Ascending aorta (tissue), 2 donors: ENCODE measurements at regions not wholly inside any gene's neighbourhood (a gene's known extent, or its start where the extent isn't known, plus 50 kb on each side); places are given as distances from the start of the nearest gene placed in this dataset.

ENCODE experiments used
- DNase-seq, 2 donors: peaks; one replicate each; pipeline ENCODE4 v3.0.0-alpha.2; 2019; ENCODE audit warnings: low spot score in 2 of 2
- H3K27ac ChIP-seq, 2 donors: fragments of 200-600 bp; sonication (generic); one replicate each; pipeline ENCODE4 v1.5.1; 2016 to 2017; ENCODE audit warnings: mild to moderate bottlenecking in 1 of 2
- H3K27me3 ChIP-seq: fragments of 200-600 bp; sonication (generic); one replicate; pipeline ENCODE4 v1.5.1; 2017
- H3K36me3 ChIP-seq, 2 donors: fragments of 200-600 bp; sonication (generic); one replicate each; pipeline ENCODE4 v1.5.1; 2016
- H3K4me1 ChIP-seq, 2 donors: fragments of 200-600 bp; sonication (generic); one replicate each; pipeline ENCODE4 v1.5.1; 2016 to 2017; ENCODE audit warnings: mild to moderate bottlenecking in 1 of 2
- H3K4me3 ChIP-seq, 2 donors: fragments of 200-600 bp; sonication (generic); one replicate each; pipeline ENCODE4 v1.5.1; 2016 to 2017; ENCODE audit warnings: mild to moderate bottlenecking in 1 of 2
- H3K9me3 ChIP-seq, 2 donors: fragments of 200-600 bp; sonication (generic); one replicate each; pipeline ENCODE4 v1.5.1; 2016
- CTCF ChIP-seq, 3 experiments: fragments of 200-600 bp in 2 of 3; fragments of 450-650 bp in 1 of 3; sonication (generic) in 2 of 3; IDR thresholded peaks; one replicate each; pipeline ENCODE4 v1.5.1; 2016 to 2019; ENCODE audit warnings: antibody characterized with exemption in 3 of 3, mild to moderate bottlenecking in 1 of 3, moderate library complexity in 1 of 3
- intact Hi-C: fragments of 100-400 bp; cut with DNase I; formaldehyde crosslinking; loops from one replicate; pipeline ENCODE4 v1.15.1; 2023

GRCh38 chr12:14283489-14284144, 81.9 kb upstream of the ATF7IP start:
- no peak overlapping the region for H3K27ac ChIP-seq
- H3K9me3 ChIP-seq: no peaks in the 10 kb centered on the region
- TF ChIP-seq CTCF (IDR thresholded peaks at IDR 0.05): no peak
- H3K36me3 ChIP-seq: no peaks in the 10 kb centered on the region
- intact Hi-C loops: no loop called here
- no peaks in the 10 kb centered on the region for H3K4me1 ChIP-seq
- no peak overlapping the region for H3K4me3 ChIP-seq
- no peaks in the 10 kb centered on the region for H3K27me3 ChIP-seq
- no peak for DNase-seq

- no peak for DNase-seq
- TF ChIP-seq CTCF (IDR thresholded peaks at IDR 0.05): no peak
Measured at GRCh38 chr12:14284184-14284722, 81.2 kb upstream of the ATF7IP start.

GRCh38 chr12:14289601-14290000, 75.9 kb upstream of the ATF7IP start:
- intact Hi-C loops: no loop called here
- H3K9me3 ChIP-seq: peaks cover 0 to 9% of the 10 kb centered on the region in 2 donors

More at GRCh38 chr12:14284184-14284722, 81.2 kb upstream of the ATF7IP start:
- Histone ChIP-seq H3K27ac (no peak overlapping the region), H3K4me1 (no peaks in the 10 kb centered on the region), H3K9me3 (peaks cover 0 to 2% of the 10 kb centered on the region in 2 donors), H3K36me3 (no peaks in the 10 kb centered on the region), H3K4me3 (no peak overlapping the region), H3K27me3 (no peaks in the 10 kb centered on the region)
- intact Hi-C loops: no loop called here

GRCh38 chr12:14290951-14291350, 74.5 kb upstream of the ATF7IP start:
- Histone ChIP-seq H3K9me3 (peaks cover 0 to 9% of the 10 kb centered on the region in 2 donors), H3K4me3 (no peak overlapping the region), H3K27me3 (no peaks in the 10 kb centered on the region), H3K36me3 (no peaks in the 10 kb centered on the region), H3K27ac (no peak overlapping the region), H3K4me1 (no peaks in the 10 kb centered on the region)
- intact Hi-C loops: no loop called here
- TF ChIP-seq CTCF (IDR thresholded peaks at IDR 0.05): no peak
- DNase-seq: no peak

More at GRCh38 chr12:14289601-14290000, 75.9 kb upstream of the ATF7IP start:
- Histone ChIP-seq H3K27ac (no peak overlapping the region), H3K4me1 (no peaks in the 10 kb centered on the region), H3K27me3 (no peaks in the 10 kb centered on the region), H3K4me3 (no peak overlapping the region), H3K36me3 (no peaks in the 10 kb centered on the region)
- DNase-seq: no peak
- no peak for TF ChIP-seq CTCF (IDR thresholded peaks at IDR 0.05)

GRCh38 chr12:14303661-14304155, 61.8 kb upstream of the ATF7IP start:
- no peak overlapping the region for H3K27ac ChIP-seq
- H3K9me3 ChIP-seq: no peaks in the 10 kb centered on the region
- DNase-seq: no peak
- no peaks in the 10 kb centered on the region for H3K27me3 ChIP-seq
- no peaks in the 10 kb centered on the region for H3K36me3 ChIP-seq
- TF ChIP-seq CTCF (IDR thresholded peaks at IDR 0.05): no peak
- H3K4me3 ChIP-seq: no peak overlapping the region
- H3K4me1 ChIP-seq: no peaks in the 10 kb centered on the region
- intact Hi-C loops: no loop called here
